HEK293T (cell line): ENCODE measurements at regions not wholly inside any gene's neighbourhood (a gene's known extent, or its start where the extent isn't known, plus 50 kb on each side); places are given as distances from the start of the nearest gene placed in this dataset.

Experiments used
- CTCF ChIA-PET: fragments of 350-600 bp; formaldehyde crosslinking; extraction: SDS; loops from one replicate; lab custom pipeline; 2021; ENCODE audit warnings: antibody characterized with exemption, inconsistent platforms; lab: Yijun Ruan, JAX
- POLR2A ChIA-PET: fragments of 350-600 bp; formaldehyde crosslinking; extraction: SDS; loops from one replicate; lab custom pipeline; 2020; ENCODE audit warnings: antibody characterized with exemption, inconsistent platforms; lab: Yijun Ruan, JAX
- DNase-seq: peaks from one replicate; pipeline ENCODE4 v3.0.0; 2012; ENCODE audit warnings: mixed read lengths; ENCODE audit errors: extremely low spot score
- ARNT ChIP-seq: fragments of 450-650 bp; IDR thresholded peaks from 2 replicates; pipeline ENCODE4 v1.6.1; 2017; ENCODE audit warnings: mild to moderate bottlenecking
- BHLHE40 ChIP-seq: fragments of 450-650 bp; IDR thresholded peaks from 2 replicates; pipeline ENCODE4 v1.6.1; 2016; ENCODE audit warnings: mild to moderate bottlenecking, moderate library complexity, borderline replicate concordance
- CTBP1 ChIP-seq: fragments of 450-650 bp; IDR thresholded peaks from 2 replicates; pipeline ENCODE4 v1.6.1; 2016; ENCODE audit warnings: borderline replicate concordance
- ELF4 ChIP-seq: fragments of 450-650 bp; IDR thresholded peaks from 2 replicates; pipeline ENCODE4 v1.6.1; 2017; ENCODE audit warnings: antibody characterized with exemption
- FOXA1 ChIP-seq: fragments of 450-650 bp; IDR thresholded peaks from 2 replicates; pipeline ENCODE4 v1.6.1; 2016; ENCODE audit warnings: mild to moderate bottlenecking
- FOXK2 ChIP-seq: fragments of 450-650 bp; IDR thresholded peaks from 2 replicates; pipeline ENCODE4 v1.6.1; 2016; ENCODE audit warnings: mild to moderate bottlenecking
- FOXM1 ChIP-seq: fragments of 450-650 bp; IDR thresholded peaks from 2 replicates; pipeline ENCODE4 v1.6.1; 2017; ENCODE audit warnings: mild to moderate bottlenecking, borderline replicate concordance
- HDGF ChIP-seq: fragments of 450-650 bp; IDR thresholded peaks from 2 replicates; pipeline ENCODE4 v1.6.1; 2017; ENCODE audit warnings: antibody characterized with exemption, borderline replicate concordance
- L3MBTL2 ChIP-seq: fragments of 450-650 bp; conservative IDR thresholded peaks from 2 replicates; pipeline ENCODE4 v1.6.1; 2016; ENCODE audit warnings: mild to moderate bottlenecking
- LEF1 ChIP-seq: fragments of 450-650 bp; IDR thresholded peaks from 2 replicates; pipeline ENCODE4 v1.6.1; 2017; ENCODE audit warnings: mild to moderate bottlenecking, borderline replicate concordance
- NFRKB ChIP-seq: fragments of 450-650 bp; IDR thresholded peaks from 2 replicates; pipeline ENCODE4 v1.6.1; 2016; ENCODE audit warnings: mild to moderate bottlenecking, moderate library complexity
- PKNOX1 ChIP-seq: fragments of 450-650 bp; IDR thresholded peaks from 2 replicates; pipeline ENCODE4 v1.6.1; 2016
- SP1 ChIP-seq: fragments of 450-650 bp; IDR thresholded peaks from 2 replicates; pipeline ENCODE4 v1.6.1; 2017
- SUZ12 ChIP-seq: fragments of 450-650 bp; IDR thresholded peaks from 2 replicates; pipeline ENCODE4 v1.6.1; 2016; ENCODE audit warnings: mild to moderate bottlenecking
- TARDBP ChIP-seq: fragments of 450-650 bp; IDR thresholded peaks from 2 replicates; pipeline ENCODE4 v1.6.1; 2016
- ZNF384 ChIP-seq: fragments of 450-650 bp; IDR thresholded peaks from 2 replicates; pipeline ENCODE4 v1.6.1; 2016

GRCh38 chr14:86940106-86940505, 1052.9 kb downstream of the GALC start:
- ChIA-PET POLR2A (no interaction called here), CTCF (no interaction called here)
- TF ChIP-seq FOXM1 = no peak
- TF ChIP-seq ZNF384 = no peak
- TF ChIP-seq TARDBP = no peak
- no peak for TF ChIP-seq ELF4
- TF ChIP-seq LEF1 = no peak
- TF ChIP-seq HDGF = no peak
- no peak for TF ChIP-seq SP1
- no peak for TF ChIP-seq SUZ12
- no peak for TF ChIP-seq FOXK2
- TF ChIP-seq NFRKB = no peak
- TF ChIP-seq ARNT = no peak
- TF ChIP-seq BHLHE40 = no peak
- no peak for DNase-seq

- ChIA-PET POLR2A (no interaction called here), CTCF (no interaction called here)
- TF ChIP-seq CTBP1 (no peak), FOXM1 (no peak), BHLHE40 (no peak), SUZ12 (no peak), NFRKB (no peak)
- DNase-seq = no peak
Measured at GRCh38 chr14:86938320-86938719, 1054.7 kb downstream of the GALC start.

GRCh38 chr14:86936556-86936955, 1056.4 kb downstream of the GALC start:
- ChIA-PET POLR2A (no interaction called here), CTCF (no interaction called here)
- TF ChIP-seq L3MBTL2 = no peak
- TF ChIP-seq ARNT = no peak
- TF ChIP-seq TARDBP = no peak
- no peak for DNase-seq

- POLR2A ChIA-PET = no interaction called here
- no peak for TF ChIP-seq HDGF
- TF ChIP-seq TARDBP = no peak
- TF ChIP-seq NFRKB = no peak
- DNase-seq = no peak
- CTCF ChIA-PET = no interaction called here
Measured at GRCh38 chr14:86935241-86935885, 1057.6 kb downstream of the GALC start.

- POLR2A ChIA-PET = no interaction called here
- CTCF ChIA-PET = no interaction called here
- no peak for TF ChIP-seq FOXK2
- no peak for TF ChIP-seq SP1
- no peak for TF ChIP-seq NFRKB
- TF ChIP-seq L3MBTL2 = no peak
- no peak for TF ChIP-seq CTBP1
- TF ChIP-seq TARDBP = no peak
- DNase-seq = no peak
Measured at GRCh38 chr14:86933958-86934595, 1058.9 kb downstream of the GALC start.

GRCh38 chr14:86933460-86933859, 1059.5 kb downstream of the GALC start:
- CTCF ChIA-PET = no interaction called here
- no peak for TF ChIP-seq FOXA1
- TF ChIP-seq ZNF384 = no peak
- TF ChIP-seq SP1 = no peak
- POLR2A ChIA-PET = no interaction called here
- no peak for DNase-seq

- POLR2A ChIA-PET = no interaction called here
- no peak for DNase-seq
- no peak for TF ChIP-seq CTBP1
- TF ChIP-seq BHLHE40 = no peak
- TF ChIP-seq L3MBTL2 = no peak
- no peak for TF ChIP-seq HDGF
- TF ChIP-seq NFRKB = no peak
- no peak for TF ChIP-seq FOXA1
- no peak for TF ChIP-seq SP1
- no peak for TF ChIP-seq PKNOX1
- CTCF ChIA-PET = no interaction called here
Measured at GRCh38 chr14:86915406-86915805, 1077.6 kb downstream of the GALC start.

- TF ChIP-seq TARDBP (no peak), FOXA1 (no peak), FOXM1 (no peak), NFRKB (no peak), HDGF (no peak), CTBP1 (no peak), LEF1 (no peak), SUZ12 (no peak), BHLHE40 (no peak), ARNT (no peak), L3MBTL2 (no peak), PKNOX1 (no peak), FOXK2 (no peak), ELF4 (no peak), SP1 (no peak), ZNF384 (no peak)
- CTCF ChIA-PET = no interaction called here
- POLR2A ChIA-PET = no interaction called here
Measured at GRCh38 chr14:86912709-86913108, 1080.3 kb downstream of the GALC start.

More at GRCh38 chr14:86912709-86913108, 1080.3 kb downstream of the GALC start:
- no peak for DNase-seq
